ENCODE measurements at regions not wholly inside any gene's neighbourhood (a gene's known extent, or its start where the extent isn't known, plus 50 kb on each side); places are given as distances from the start of the nearest gene placed in this dataset.

DNA sequence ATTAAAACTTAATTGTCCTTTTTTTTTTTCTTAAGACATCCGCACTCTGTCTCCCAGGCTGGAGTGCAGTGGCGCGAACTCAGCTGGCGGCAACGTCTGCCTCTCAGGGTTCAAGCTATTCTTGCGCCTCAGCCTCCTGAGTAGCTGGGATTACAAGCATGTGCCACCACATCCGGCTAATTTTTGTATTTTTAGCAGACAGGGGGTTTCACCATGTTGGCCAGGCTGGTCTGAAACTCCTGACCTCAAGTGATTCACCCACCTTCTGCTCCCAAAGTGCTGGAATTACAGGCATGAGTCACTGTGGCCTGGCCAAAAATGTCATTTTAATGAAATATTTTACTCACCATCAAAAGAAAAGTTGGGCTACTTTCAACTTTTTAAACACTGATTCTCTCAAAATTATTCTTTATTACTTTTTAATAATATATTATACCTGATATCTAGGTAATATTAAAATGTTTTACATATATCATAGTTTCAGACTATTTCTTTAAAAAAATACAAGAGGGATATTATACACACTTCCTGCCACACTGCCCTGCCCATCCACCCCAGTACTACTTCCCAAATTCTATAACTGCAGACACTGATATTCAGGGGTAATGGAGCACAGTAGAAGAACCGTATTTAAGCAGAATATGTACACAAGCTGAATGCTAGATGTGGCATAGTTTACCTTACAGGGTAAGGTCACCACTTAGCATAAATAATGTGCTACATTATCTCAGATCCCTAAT lies 723.9 kb upstream of the ZNF385D start:
- CTCF ChIA-PET = no interaction called here
- POLR2A ChIA-PET = no interaction called here

GRCh38 chr3:22475665-22476240 lies 724.7 kb upstream of the ZNF385D start:
- CTCF ChIA-PET = no interaction called here
- H3K4me3 ChIP-seq (ENCODE audit: low read depth, low read length) = no peak overlapping the region
- H3K27me3 ChIP-seq (ENCODE audit: control insufficient read depth, insufficient read depth, low read length) = no peaks in the 10 kb centered on the region
- TF ChIP-seq CTCF (IDR thresholded peaks at IDR 0.05; ENCODE audit: insufficient read depth, low read depth, low read length) = no peak
- POLR2A ChIA-PET = no interaction called here
- no peaks in the 10 kb centered on the region for H3K36me3 ChIP-seq (ENCODE audit: control insufficient read depth, insufficient read depth, low read length)
- DNase-seq (ENCODE audit: low read depth) = no peak

More for the DNA sequence above, 723.9 kb upstream of the ZNF385D start:
- Histone ChIP-seq H3K27me3 (ENCODE audit: control insufficient read depth, insufficient read depth, low read length) (no peaks in the 10 kb centered on the region), H3K4me3 (ENCODE audit: low read depth, low read length) (no peak overlapping the region), H3K36me3 (ENCODE audit: control insufficient read depth, insufficient read depth, low read length) (no peaks in the 10 kb centered on the region)
- TF ChIP-seq CTCF (IDR thresholded peaks at IDR 0.05; ENCODE audit: insufficient read depth, low read depth, low read length) = no peak
- DNase-seq (ENCODE audit: low read depth) = peak; percentile 4

DNA sequence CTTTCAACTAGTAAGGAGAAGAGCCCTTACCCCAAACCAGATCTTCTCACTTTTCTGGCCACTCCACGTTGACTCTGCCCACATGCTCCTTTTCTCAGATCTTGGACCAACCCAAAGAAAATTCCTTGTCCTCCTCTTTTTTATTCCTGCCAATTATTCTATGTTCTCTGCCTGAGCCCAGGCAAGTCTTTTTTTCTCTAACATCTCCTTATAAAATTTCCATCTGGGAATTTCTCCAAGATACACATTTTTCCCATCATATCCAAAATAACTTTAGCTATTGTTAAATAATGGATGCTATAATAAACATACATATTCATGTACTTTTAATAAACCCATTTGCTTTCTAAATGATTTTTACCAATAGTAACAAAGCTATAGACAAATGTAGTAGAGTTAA lies 726.0 kb upstream of the ZNF385D start:
- no peak for TF ChIP-seq CTCF (IDR thresholded peaks at IDR 0.05; ENCODE audit: insufficient read depth, low read depth, low read length)
- no peak for DNase-seq (ENCODE audit: low read depth)
- ChIA-PET CTCF (no interaction called here), POLR2A (no interaction called here)
- no peaks in the 10 kb centered on the region for H3K27me3 ChIP-seq (ENCODE audit: control insufficient read depth, insufficient read depth, low read length)
- H3K36me3 ChIP-seq (ENCODE audit: control insufficient read depth, insufficient read depth, low read length) = no peaks in the 10 kb centered on the region
- H3K4me3 ChIP-seq (ENCODE audit: low read depth, low read length) = no peak overlapping the region

GRCh38 chr3:22485954-22486353 lies 717.2 kb upstream of the UBE2E2 start:
- Histone ChIP-seq H3K27me3 (ENCODE audit: control insufficient read depth, insufficient read depth, low read length) (no peaks in the 10 kb centered on the region), H3K36me3 (ENCODE audit: control insufficient read depth, insufficient read depth, low read length) (no peaks in the 10 kb centered on the region), H3K4me3 (ENCODE audit: low read depth, low read length) (no peak overlapping the region)
- ChIA-PET POLR2A (no interaction called here), CTCF (interaction anchor here (0.6 kb wide), 1 partner anchor 10 kb away, joined by 4 read pairs; no protein-coding TSS in a partner anchor)
- DNase-seq (ENCODE audit: low read depth) = no peak
- no peak for TF ChIP-seq CTCF (IDR thresholded peaks at IDR 0.05; ENCODE audit: insufficient read depth, low read depth, low read length)

- CTCF ChIA-PET = no interaction called here
- Histone ChIP-seq H3K36me3 (ENCODE audit: control insufficient read depth, insufficient read depth, low read length) (no peaks in the 10 kb centered on the region), H3K4me3 (ENCODE audit: low read depth, low read length) (no peak overlapping the region), H3K27me3 (ENCODE audit: control insufficient read depth, insufficient read depth, low read length) (no peaks in the 10 kb centered on the region)
- DNase-seq (ENCODE audit: low read depth) = no peak
- no peak for TF ChIP-seq CTCF (IDR thresholded peaks at IDR 0.05; ENCODE audit: insufficient read depth, low read depth, low read length)
- POLR2A ChIA-PET = no interaction called here
Observed at GRCh38 chr3:22490747-22491146, 712.4 kb upstream of the UBE2E2 start.

Data from BJ (cell line).